ENCODE measurements at regions not wholly inside any gene's neighbourhood (a gene's known extent, or its start where the extent isn't known, plus 50 kb on each side); places are given as distances from the start of the nearest gene placed in this dataset.
A peak's percentile ranks its signal among the peaks of the same experiment; 100 is the strongest.

- no peak for TF ChIP-seq POLR2A (IDR thresholded peaks at IDR 0.05)
- TF ChIP-seq, protein P1, sequence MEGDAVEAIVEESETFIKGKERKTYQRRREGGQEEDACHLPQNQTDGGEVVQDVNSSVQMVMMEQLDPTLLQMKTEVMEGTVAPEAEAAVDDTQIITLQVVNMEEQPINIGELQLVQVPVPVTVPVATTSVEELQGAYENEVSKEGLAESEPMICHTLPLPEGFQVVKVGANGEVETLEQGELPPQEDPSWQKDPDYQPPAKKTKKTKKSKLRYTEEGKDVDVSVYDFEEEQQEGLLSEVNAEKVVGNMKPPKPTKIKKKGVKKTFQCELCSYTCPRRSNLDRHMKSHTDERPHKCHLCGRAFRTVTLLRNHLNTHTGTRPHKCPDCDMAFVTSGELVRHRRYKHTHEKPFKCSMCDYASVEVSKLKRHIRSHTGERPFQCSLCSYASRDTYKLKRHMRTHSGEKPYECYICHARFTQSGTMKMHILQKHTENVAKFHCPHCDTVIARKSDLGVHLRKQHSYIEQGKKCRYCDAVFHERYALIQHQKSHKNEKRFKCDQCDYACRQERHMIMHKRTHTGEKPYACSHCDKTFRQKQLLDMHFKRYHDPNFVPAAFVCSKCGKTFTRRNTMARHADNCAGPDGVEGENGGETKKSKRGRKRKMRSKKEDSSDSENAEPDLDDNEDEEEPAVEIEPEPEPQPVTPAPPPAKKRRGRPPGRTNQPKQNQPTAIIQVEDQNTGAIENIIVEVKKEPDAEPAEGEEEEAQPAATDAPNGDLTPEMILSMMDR (IDR thresholded peaks at IDR 0.05), result no peak
- H3K9me3 ChIP-seq, result no peaks in the 10 kb centered on the region
- H3K27me3 ChIP-seq, result no peaks in the 10 kb centered on the region
- H3K4me3 ChIP-seq, result no peak overlapping the region
- no peaks in the 10 kb centered on the region for H3K36me3 ChIP-seq (ENCODE audit: low read depth, missing control alignments)
- no peak for DNase-seq
- 84 to 88% methylated on average over 14 of the region's 14 CpGs for WGBS, 2 donors
- no peak overlapping the region for H3K27ac ChIP-seq
- H3K4me1 ChIP-seq, result peaks cover 6% of the 10 kb centered on the region
- intact Hi-C loops (cut with DNase I; ENCODE audit: low total_unique reads), result no loop called here
Measured at GRCh38 chr10:4201866-4202825, 417.1 kb upstream of the KLF6 start.

DNA sequence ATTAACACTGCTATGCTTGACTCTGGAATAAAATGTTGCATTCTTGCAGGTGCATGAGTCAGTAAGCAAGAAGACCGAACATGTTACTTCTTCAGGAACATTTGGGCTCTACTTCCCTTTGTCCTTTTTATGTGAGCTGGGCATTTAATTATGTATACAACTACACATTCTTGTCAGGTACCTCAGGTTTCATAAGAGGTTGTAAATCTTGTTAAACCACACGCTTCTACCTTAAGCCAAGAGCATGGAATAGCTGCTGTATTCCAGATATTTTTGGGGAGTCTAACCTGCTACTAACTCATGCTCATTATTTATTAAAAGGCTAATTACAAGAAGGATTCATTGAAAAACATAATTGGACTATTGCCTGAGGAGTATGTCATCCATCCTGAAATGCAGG lies 414.2 kb upstream of the KLF6 start:
- H3K4me1 ChIP-seq, result peaks cover 11% of the 10 kb centered on the region
- no peak for DNase-seq
- H3K36me3 ChIP-seq (ENCODE audit: low read depth, missing control alignments), result no peaks in the 10 kb centered on the region
- no peak for TF ChIP-seq POLR2A (IDR thresholded peaks at IDR 0.05)
- TF ChIP-seq, protein P1 (IDR thresholded peaks at IDR 0.05), result no peak
- intact Hi-C loops (cut with DNase I; ENCODE audit: low total_unique reads), result no loop called here
- H3K4me3 ChIP-seq, result no peak overlapping the region
- H3K27ac ChIP-seq, result no peak overlapping the region
- H3K27me3 ChIP-seq, result no peaks in the 10 kb centered on the region
- H3K9me3 ChIP-seq, result no peaks in the 10 kb centered on the region
- 96 to 100% methylated on average over 2 of the region's 2 CpGs for WGBS, 2 donors

- H3K27me3 ChIP-seq, result no peaks in the 10 kb centered on the region
- peaks cover 11% of the 10 kb centered on the region for H3K4me1 ChIP-seq
- intact Hi-C loops (cut with DNase I; ENCODE audit: low total_unique reads), result no loop called here
- H3K9me3 ChIP-seq, result no peaks in the 10 kb centered on the region
- H3K4me3 ChIP-seq, result no peak overlapping the region
- no peak for TF ChIP-seq POLR2A (IDR thresholded peaks at IDR 0.05)
- TF ChIP-seq, protein P1 (IDR thresholded peaks at IDR 0.05), result no peak
- WGBS, 2 donors, result 77 to 81% methylated on average over 5 of the region's 5 CpGs
- DNase-seq, result no peak
- H3K36me3 ChIP-seq (ENCODE audit: low read depth, missing control alignments), result no peaks in the 10 kb centered on the region
- peak overlapping the region in 1 of 2 donors; percentile 21 for H3K27ac ChIP-seq
Measured at GRCh38 chr10:4198216-4198615, 413.2 kb upstream of the KLF6 start.

DNA sequence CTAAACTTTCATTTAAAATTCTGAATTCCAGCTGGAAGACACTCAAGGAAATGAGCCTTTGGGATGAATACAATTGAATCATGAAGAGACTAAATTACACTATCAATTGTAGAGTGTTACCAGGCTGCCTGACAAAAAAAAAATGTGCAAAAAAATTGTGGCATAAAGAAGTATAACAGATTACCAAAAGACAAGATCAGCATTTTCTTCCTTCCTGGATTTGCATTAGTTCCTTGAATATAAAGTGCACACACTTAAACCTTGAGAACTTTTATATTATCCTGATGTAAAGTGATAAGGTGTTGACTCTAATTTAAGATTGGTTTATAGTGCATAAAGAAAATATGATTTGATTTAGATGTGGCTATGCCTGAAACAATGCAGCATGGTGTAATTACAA lies 412.7 kb upstream of the KLF6 start:
- no peak for TF ChIP-seq POLR2A (IDR thresholded peaks at IDR 0.05)
- TF ChIP-seq, protein P1 (IDR thresholded peaks at IDR 0.05), result no peak
- no peak overlapping the region for H3K4me3 ChIP-seq
- no peaks in the 10 kb centered on the region for H3K27me3 ChIP-seq
- H3K27ac ChIP-seq, result peak overlapping the region in 1 of 2 donors; percentile 21
- intact Hi-C loops (cut with DNase I; ENCODE audit: low total_unique reads), result no loop called here
- no peaks in the 10 kb centered on the region for H3K36me3 ChIP-seq (ENCODE audit: low read depth, missing control alignments)
- no peak for DNase-seq
- peaks cover 11% of the 10 kb centered on the region for H3K4me1 ChIP-seq
- H3K9me3 ChIP-seq, result no peaks in the 10 kb centered on the region

All from testis (tissue), 2 donors.